NCI-H2227 (cell line): ENCODE measurements at regions not wholly inside any gene's neighbourhood (a gene's known extent, or its start where the extent isn't known, plus 50 kb on each side); places are given as distances from the start of the nearest gene placed in this dataset.

Source experiments
- DNase-seq: peaks from one replicate; lab custom pipeline; 2025; ENCODE audit not compliant: unreplicated experiment; lab: John Stamatoyannopoulos, UW

GRCh38 chr15:79230766-79231165 lies 51.8 kb upstream of the ANKRD34C start:
- DNase-seq, result no peak

DNA sequence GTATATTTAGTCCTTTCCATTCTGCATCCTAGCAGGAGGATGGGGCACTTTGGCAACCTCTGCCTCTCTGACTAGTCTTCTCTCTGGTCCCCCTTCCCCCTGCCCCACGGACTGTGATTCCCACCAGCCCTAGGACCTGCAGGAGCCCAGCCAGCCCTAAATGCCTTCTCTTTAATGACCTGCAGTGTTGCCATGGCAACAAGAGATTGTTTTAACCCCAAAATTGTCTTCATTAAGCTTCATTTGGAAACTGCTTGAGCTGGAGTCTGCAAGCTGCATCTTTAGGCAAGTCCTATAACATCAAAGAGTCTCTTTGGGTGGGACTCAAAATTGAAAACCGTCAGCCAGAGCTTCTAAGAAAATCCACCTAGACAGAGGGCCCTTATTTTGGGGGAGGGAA lies 59.7 kb upstream of the ANKRD34C start:
- no peak for DNase-seq

- no peak for DNase-seq
Observed at GRCh38 chr15:79221696-79222095, 60.8 kb upstream of the ANKRD34C start.

- DNase-seq, result no peak
Observed at GRCh38 chr15:79219393-79220056, 63.0 kb upstream of the ANKRD34C start.

DNA sequence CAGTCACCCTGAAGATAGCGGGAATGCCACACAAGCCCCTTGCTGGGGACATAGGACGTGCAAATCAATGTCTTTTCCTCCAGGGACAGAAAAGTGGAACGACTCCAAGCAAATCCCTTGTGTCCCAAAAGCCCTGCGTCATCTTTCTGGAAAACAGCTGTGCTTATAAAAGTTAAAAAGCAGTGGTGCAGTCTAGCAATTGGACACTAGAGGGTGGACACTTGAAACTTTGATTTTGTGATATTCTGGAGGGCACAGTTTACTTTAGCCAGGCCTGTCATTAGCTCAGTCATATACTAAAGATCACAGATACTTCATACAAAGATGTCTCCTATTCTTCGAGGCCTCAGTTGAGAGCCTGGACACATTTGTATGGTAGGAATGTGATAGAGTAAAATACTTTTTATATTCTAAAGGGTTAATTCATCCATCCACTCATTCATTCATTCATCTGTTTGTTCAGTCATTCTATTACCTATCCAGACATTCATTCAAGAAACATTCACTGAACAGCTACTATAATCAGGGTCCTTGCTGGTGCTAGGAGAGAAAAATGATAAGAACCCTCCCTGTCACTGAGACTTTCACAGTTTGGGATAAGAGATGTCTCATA lies 63.8 kb upstream of the ANKRD34C start:
- no peak for DNase-seq

GRCh38 chr15:79213650-79214049 lies 68.9 kb upstream of the ANKRD34C start:
- no peak for DNase-seq

DNA sequence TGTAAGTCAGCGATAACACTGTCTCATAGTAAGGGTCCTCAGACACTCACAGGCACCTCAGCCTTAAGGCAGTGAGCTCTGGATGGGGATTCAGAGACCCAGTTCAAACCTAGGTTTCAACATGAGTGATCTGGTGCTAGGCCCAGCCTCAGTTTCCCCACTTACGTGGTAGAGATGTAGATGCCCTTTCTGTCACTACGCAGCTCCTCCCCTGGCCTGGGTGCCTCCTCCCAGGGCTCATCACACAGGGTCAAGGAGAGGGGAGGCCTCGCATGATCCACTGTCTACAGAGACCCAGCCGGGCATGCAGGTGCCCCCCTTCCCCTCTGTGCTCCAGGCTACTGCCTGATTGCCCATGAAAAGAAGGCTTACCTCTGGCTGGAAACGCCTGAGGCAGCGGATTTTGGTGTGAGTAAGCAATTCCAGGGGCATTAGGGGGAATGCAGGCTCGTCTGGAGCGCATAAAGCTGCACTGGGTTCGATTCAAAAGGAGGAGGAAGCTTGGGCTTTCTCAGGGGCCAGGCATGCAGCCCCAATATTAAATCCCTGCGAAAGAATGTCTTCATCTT lies 69.8 kb upstream of the ANKRD34C start:
- DNase-seq, result no peak

GRCh38 chr15:79211481-79211880 lies 71.0 kb upstream of the ANKRD34C start:
- no peak for DNase-seq

DNA sequence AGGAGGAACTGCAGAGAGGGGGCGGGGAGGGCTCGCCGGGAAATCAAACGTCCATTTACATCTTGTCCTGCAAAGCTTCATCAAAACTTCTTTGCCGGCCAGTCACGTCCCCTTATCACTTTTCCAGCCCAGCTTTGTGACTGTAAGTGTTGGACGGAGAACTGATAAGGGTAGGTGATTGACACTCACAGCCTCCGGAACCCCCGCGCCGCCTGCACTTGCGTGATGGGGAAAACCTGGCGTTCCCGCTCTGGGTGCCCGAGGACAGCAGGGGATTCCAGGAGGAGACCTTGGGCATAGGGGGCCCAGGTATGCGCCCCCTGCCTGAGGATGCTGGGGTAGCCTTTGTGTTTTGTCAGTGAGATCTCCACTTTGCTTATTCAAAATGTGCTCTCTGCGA lies 72.8 kb upstream of the ANKRD34C start:
- DNase-seq, result no peak

- no peak for DNase-seq
Observed at GRCh38 chr15:79209116-79209515, 73.4 kb upstream of the ANKRD34C start.

DNA sequence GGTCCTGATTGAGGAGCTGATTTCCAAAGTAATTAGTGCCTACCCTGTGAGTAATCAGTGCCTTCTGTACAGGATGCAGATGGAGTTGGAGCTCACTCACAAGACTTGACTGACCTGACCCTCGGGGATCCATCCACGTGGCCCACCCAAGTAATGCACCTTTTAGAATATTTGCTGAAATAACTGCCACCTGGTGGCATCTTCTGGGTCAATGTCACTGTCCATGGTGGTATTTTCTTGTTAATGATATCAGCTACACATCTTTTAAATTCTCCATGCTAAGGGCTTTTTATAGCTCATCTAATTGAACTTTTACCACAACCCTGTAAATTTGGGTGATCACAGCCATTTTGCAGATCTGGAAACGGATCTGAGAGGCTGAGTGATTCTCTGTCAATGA lies 74.3 kb upstream of the ANKRD34C start:
- DNase-seq, result no peak

GRCh38 chr15:79206940-79207339 lies 75.6 kb upstream of the ANKRD34C start:
- no peak for DNase-seq

DNA sequence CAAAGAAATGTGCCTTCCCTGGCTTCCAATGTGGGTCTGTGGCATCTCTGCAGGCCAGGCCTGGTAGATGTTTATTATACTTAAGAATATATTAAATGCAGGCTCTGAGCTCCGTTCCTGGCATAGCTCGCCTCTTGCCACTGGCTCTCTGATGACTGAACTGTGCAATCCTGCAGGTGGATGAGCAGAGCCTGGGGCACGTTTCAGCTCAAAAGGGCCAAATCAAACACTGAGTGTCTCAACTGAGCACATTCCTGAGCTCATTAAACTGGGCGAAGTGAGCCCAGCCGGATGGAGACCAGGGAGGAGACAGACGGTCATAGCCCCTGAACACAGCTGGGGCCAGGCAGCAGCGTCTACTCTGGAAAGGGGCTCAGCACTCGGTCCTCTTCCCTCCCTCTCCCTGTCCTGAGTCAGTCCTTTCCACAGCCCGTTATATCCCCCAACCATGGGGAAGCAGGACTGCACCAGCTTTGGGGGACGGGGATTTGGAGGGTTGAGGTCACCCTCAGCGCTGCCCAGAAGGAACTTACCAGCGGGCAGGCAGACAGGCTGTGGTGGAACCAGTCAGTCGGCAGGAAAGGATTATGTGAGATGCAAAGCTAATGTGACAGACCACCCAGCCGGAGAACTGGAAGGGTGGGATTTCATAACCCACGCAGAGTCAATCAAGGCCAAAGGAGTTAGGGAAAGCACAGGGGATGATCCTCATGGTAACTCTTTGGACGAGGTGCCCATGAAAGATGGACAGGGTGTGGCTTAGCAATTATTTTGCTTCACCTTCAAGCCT lies 77.4 kb upstream of the ANKRD34C start:
- no peak for DNase-seq

DNA sequence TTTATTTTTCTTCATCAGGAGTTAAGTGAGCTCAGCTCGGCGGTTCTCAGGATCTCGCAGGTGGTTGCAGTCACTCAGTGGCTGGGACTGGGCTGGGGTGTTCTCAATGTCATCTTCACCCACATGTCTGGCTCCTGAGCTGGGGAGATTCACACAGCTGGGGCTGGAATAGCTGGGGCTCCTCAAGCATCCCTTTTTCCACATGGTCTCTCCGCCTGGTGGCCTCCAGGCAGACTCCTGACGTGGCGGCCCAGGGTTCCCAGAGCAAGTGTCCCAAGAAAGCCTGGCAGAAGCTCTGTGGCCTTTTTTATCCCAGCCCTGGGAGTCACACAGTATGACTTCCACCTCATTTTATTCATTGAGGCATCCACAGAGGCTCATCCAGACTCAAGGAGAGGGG lies 84.1 kb upstream of the ANKRD34C start:
- DNase-seq, result no peak

- no peak for DNase-seq
Observed at GRCh38 chr15:79197285-79197684, 85.2 kb upstream of the ANKRD34C start.

GRCh38 chr15:79195802-79196201 lies 86.7 kb upstream of the ANKRD34C start:
- no peak for DNase-seq

DNA sequence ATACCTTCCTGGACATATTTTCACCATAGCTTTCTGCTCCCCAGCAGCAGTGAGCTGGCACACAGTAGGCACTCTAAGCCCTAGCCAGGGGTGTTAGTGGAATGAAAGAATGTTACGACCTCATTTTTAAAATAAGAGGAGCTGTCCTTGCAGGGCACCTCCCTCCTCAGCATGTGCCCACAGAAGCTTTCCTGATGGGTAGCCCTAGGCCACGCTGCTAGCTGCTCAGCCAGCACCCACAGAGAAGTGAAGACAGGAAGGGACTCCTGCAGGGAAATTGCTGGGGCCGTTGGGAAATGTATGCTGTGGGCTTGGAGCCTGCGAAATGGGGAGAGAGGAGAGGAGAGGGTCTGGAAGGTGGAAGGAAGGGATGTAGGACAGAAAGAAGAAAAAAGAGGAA lies 87.3 kb upstream of the ANKRD34C start:
- no peak for DNase-seq

DNA sequence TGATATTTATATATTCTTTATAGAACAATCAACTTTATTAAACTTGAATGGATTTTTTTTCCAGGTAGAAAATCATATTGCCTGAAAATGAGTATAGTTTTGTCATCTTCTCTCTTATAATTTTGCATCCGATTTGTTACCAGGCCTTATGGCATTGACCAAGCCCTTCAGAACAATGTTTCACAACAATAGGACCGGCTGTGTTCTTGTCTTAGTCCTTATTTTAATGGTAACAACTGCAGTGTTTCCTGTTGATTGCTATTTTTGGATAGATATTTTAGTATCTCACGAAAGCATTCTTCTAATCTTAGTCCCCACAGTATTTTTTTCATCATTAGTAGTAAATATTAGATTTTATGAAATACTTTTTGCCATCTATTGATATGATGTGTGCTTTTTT lies 88.1 kb upstream of the ANKRD34C start:
- DNase-seq, result no peak

DNA sequence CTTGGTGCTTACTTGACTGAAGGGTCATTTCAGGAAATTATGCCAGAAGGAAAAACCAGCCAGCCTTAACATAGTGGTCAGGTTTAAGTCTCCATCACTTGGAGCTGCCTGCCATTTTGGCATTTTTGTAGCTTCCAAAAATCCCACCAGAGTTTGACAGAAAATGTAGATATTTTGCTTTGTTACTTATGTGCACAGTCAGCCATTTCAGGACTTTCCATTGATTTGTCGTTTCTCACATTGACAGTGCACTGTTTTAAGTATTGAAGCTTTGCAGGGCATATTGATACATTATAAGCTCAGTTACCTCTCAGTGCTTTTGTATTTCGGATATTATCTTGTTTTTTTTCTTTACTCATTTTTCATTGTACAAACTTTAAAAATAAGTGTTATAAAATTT lies 89.0 kb upstream of the ANKRD34C start:
- DNase-seq, result no peak

GRCh38 chr15:79193103-79193502 lies 89.4 kb upstream of the ANKRD34C start:
- DNase-seq, result peak; percentile 29

GRCh38 chr15:79192462-79193036 lies 90.0 kb upstream of the ANKRD34C start:
- DNase-seq, result peak; percentile 40

DNA sequence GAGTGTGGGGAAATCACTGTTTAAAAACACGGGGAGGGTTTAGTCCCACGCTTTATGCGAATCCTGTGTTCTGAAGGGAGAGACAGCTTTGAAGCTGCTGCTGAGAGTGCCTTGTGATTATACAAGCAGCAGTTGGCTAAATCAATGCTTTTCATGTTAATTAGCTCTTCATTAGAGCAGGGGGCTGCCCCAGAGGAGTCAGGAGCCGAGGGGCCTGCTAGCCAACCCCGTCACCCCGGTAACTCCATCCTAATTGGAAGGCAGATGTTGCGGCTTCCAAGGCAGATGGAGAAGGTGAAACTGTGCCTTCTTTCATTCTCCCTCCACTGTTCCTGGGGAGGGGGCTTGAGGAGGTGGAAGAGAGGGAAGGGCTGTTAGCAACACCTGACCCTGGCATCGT lies 92.4 kb upstream of the ANKRD34C start:
- no peak for DNase-seq
